ENCODE measurements at regions not wholly inside any gene's neighbourhood (a gene's known extent, or its start where the extent isn't known, plus 50 kb on each side); places are given as distances from the start of the nearest gene placed in this dataset.
A peak's percentile ranks its signal among the peaks of the same experiment; 100 is the strongest.
"Not testable (repeated sequence)": the region's sequence is repeated elsewhere in the genome, so short reads cannot be mapped to it uniquely, and the experiment has no call there.

GRCh38 chr11:29224739-29225384 is 792.0 kb downstream of the KCNA4 start:
- Mint-ChIP-seq H3K4me1 (peaks cover 5% of the 10 kb centered on the region), H3K27me3 (ENCODE audit: low read depth, poor library complexity) (no peaks in the 10 kb centered on the region), H3K4me3 (no peak overlapping the region), H3K36me3 (ENCODE audit: low read depth) (no peaks in the 10 kb centered on the region), H3K27ac (no peak overlapping the region), H3K9me3 (peaks cover 13% of the 10 kb centered on the region)
- DNase-seq: peak; percentile 35
- TF ChIP-seq CTCF (IDR thresholded peaks at IDR 0.05): no peak

DNA sequence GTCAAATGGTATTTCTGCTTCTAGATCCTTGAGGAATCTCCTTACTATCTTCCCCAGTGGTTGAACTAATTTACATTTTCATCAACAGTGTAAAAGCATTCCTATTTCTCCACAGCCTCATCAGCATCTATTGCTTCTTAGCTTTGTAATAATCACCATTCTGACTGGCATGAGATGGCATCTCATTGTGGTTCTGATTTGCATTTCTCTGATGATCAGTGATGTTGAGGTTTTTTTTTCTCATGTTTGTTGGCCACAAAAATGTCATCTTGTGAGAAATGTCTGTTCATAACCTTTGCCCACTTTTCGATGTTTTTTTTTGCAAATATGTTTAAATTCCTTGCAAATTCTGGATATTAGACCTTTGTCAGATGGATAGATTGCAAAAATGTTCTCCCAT is 797.3 kb downstream of the KCNA4 start:
- H3K4me3 Mint-ChIP-seq; H3K36me3 Mint-ChIP-seq (ENCODE audit: low read depth); H3K27me3 Mint-ChIP-seq (ENCODE audit: low read depth, poor library complexity); H3K4me1 Mint-ChIP-seq; DNase-seq; H3K27ac Mint-ChIP-seq: not testable (repeated sequence)
- H3K9me3 Mint-ChIP-seq: peaks cover 16% of the 10 kb centered on the region

DNA sequence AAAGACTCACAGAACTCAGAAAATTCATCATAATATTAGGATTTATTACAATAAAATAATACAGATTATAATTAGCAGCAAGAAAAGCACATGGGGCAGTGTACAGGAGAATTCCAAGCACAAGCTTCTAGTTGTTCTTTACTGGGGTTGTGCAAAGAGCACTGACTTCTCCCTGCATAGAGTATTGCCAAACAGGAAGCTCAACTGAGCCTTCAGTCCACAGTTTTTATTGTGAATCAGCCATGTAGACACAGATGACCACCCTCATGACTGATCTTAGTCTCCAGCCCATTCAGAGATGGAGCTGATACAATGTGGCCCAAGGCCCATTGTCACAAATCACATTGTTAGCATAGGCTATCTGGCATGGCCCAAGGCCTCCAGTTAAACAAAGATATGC is 798.9 kb downstream of the KCNA4 start:
- DNase-seq: no peak
- no peak for TF ChIP-seq CTCF (IDR thresholded peaks at IDR 0.05)
- Mint-ChIP-seq H3K27me3 (ENCODE audit: low read depth, poor library complexity) (peaks cover 4% of the 10 kb centered on the region), H3K9me3 (peaks cover 16% of the 10 kb centered on the region), H3K27ac (no peak overlapping the region), H3K4me1 (no peaks in the 10 kb centered on the region), H3K36me3 (ENCODE audit: low read depth) (no peaks in the 10 kb centered on the region), H3K4me3 (no peak overlapping the region)

DNA sequence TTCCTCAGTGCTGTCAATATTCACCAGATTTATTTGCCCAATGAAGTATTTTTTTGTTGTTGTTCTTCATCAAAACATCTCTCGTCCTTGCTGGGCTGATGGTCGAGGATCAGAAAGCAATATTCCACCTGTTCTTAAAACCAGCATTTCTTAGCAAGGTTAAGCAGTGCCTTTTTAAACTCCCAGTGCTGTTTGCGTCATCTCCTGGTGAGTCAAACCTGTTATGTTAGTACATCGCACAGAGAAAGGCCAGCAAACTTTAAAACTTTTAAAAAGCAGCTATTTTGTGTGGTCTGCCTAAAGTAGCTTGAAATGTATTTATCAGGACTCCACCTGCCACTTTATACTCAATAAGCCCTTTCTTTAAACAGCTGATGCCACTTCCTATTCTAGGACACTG is 802.0 kb downstream of the KCNA4 start:
- no peak for TF ChIP-seq CTCF (IDR thresholded peaks at IDR 0.05)
- H3K4me3 Mint-ChIP-seq: no peak overlapping the region
- H3K36me3 Mint-ChIP-seq (ENCODE audit: low read depth): no peaks in the 10 kb centered on the region
- H3K9me3 Mint-ChIP-seq: peaks cover 2% of the 10 kb centered on the region
- peaks cover 4% of the 10 kb centered on the region for H3K27me3 Mint-ChIP-seq (ENCODE audit: low read depth, poor library complexity)
- no peak for DNase-seq
- no peak overlapping the region for H3K27ac Mint-ChIP-seq
- no peaks in the 10 kb centered on the region for H3K4me1 Mint-ChIP-seq

DNA sequence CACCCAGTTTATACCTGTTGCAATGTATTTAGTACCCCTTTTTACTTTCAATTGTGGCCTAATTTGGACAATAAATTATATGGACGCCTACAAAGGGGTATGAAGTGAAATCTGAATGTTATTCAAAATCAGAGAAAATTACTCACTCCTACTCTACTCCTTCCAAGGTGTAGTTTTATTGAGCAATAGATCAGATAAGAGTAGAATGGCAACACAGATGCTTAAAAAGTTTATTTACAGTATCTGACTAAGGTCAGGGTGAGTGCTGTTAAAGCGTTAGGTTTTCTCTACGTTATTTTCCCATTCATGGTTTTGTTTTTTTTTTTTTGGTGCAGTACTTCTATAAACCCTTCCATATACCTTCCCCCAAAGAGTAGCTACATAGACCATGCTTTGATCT is 805.6 kb downstream of the KCNA4 start:
- no peaks in the 10 kb centered on the region for H3K36me3 Mint-ChIP-seq (ENCODE audit: low read depth)
- no peaks in the 10 kb centered on the region for H3K9me3 Mint-ChIP-seq
- no peak overlapping the region for H3K4me3 Mint-ChIP-seq
- peaks cover 4% of the 10 kb centered on the region for H3K27me3 Mint-ChIP-seq (ENCODE audit: low read depth, poor library complexity)
- H3K27ac Mint-ChIP-seq: no peak overlapping the region
- no peaks in the 10 kb centered on the region for H3K4me1 Mint-ChIP-seq
- no peak for DNase-seq
- no peak for TF ChIP-seq CTCF (IDR thresholded peaks at IDR 0.05)

DNA sequence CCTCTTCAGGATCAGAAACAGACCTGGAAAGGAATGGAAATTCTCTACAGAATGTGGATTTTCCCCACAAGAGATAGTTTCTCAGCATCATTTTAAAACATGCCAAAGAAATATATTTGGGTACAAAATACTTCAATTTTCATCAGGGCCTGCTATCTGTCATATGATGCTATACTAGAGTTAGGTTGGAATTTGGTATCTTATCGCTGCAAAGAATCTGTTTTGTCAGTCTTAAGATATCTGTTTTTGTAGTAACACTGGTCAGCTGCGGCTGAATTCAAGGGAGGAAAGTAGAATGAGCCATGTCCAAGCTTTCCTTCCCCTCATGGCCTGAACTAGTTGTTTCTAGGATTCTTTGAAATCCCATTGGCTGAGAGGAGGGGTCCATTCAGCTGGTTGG is 806.4 kb downstream of the KCNA4 start:
- TF ChIP-seq CTCF (IDR thresholded peaks at IDR 0.05): no peak
- Mint-ChIP-seq H3K27me3 (ENCODE audit: low read depth, poor library complexity) (no peaks in the 10 kb centered on the region), H3K36me3 (ENCODE audit: low read depth) (no peaks in the 10 kb centered on the region), H3K9me3 (no peaks in the 10 kb centered on the region), H3K27ac (no peak overlapping the region), H3K4me1 (no peaks in the 10 kb centered on the region), H3K4me3 (no peak overlapping the region)
- no peak for DNase-seq

Measured in nephron progenitor cell (in vitro differentiated cells).